Epidermal melanocyte (primary cell): ENCODE measurements at regions not wholly inside any gene's neighbourhood (a gene's known extent, or its start where the extent isn't known, plus 50 kb on each side); places are given as distances from the start of the nearest gene placed in this dataset.

Experiments used
- DNase-seq: peaks from one replicate; pipeline ENCODE4 v3.0.0; 2011; ENCODE audit warnings: low spot score; ENCODE audit not compliant: insufficient read length

GRCh38 chr12:30874455-30875321, 51.9 kb upstream of the TSPAN11 start:
- no peak for DNase-seq

DNA sequence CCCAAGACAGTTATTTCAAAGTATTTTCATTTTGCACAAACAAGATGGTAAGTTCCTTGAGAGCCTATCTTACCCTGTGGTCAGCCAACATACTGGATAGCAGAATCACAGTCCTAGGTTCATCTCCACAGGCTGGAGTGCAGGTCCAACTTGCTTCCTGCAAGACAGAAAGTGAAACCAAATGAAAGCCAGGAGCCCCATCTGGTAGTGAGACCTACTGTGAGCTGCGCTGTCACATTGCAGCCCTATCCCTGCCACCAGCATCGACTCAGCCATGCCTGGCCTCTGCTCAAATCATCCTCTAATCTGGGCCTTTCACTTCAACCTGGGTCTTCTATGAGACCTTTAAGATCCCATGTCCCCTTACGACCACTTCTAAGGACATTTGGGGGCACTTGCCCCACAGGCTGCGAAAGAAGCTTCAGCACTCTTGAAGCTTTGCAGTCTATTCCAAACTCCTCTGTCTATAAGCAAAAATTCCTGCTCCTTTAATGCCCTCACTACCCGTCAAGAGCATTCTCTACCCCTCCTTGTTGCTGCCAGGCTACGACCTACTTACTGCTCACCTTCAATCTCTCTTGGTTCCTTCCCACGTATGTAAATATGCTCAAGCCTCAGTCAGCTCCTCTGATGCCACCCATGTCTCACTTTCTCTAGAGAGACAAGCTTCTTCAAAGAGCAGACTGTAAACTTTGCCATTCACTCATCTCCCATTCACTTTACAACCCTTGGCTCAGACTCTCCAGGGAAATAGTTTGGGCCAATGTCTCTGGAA, 55.9 kb upstream of the TSPAN11 start:
- no peak for DNase-seq

GRCh38 chr12:30867415-30867814, 59.1 kb upstream of the TSPAN11 start:
- no peak for DNase-seq

DNA sequence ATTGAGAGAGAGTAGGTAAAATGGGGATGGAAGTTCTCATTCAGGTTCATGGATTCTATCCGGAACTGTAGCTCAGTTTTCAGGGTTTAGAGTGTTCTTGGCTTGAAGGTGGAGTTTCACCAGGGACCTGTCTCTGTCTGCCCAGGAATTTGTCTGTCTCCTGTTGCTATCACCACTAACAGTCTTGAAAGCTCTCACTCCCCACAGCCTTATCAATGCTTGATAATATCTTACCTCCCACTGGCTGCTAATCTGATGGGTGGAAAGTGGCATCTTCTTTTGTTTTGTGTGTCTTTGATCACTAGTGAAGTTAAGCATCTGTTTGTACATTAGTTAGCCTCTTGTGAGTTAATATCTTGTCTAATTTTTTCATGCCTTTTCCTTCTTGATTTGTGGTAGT, 60.3 kb upstream of the TSPAN11 start:
- DNase-seq, result no peak

- DNase-seq, result no peak
These were observed 62.7 kb upstream of the TSPAN11 start for GRCh38 chr12:30863839-30864238.

- DNase-seq, result no peak
These were observed 64.1 kb upstream of the TSPAN11 start for GRCh38 chr12:30862486-30862885.

DNA sequence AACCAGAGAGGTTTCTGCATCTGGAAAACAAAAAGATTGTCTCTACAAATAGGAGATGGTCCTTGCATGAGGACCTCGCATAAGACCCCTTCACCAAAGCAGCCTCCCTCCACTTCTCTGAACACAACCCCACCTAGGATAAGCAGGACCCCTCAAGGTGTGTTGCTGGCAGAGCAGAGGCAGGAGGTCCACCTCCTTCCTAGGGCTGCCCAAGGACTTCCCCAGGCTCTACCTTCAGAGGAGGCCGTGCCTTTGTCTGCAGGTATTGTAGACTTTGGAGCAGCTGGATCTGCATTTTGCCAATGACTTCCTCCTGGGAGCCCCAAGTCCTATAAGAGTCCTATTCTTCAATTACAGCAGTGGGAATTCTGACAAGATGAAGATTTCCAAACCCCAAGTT, 67.3 kb upstream of the TSPAN11 start:
- DNase-seq, result no peak

DNA sequence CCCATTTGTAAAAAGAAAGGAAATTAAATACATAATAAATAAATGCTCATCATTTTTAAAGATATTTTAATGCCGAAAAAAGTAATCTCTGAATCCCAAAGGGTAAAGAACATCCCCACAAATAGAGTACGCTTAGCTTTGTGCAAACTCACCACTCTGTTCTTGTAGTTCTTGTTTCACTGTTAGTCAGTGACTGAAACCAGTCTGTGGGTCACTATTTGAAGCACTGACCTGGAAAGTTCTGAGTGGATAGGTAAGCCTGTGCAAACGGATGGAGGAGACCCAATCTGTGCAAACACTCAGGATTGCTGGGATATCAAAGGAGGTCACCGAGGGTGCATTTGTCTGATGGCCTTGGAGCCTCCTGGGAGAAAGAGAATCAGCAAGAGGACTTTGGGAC, 68.1 kb upstream of the TSPAN11 start:
- no peak for DNase-seq

GRCh38 chr12:30853561-30854133, 72.9 kb upstream of the TSPAN11 start:
- no peak for DNase-seq

DNA sequence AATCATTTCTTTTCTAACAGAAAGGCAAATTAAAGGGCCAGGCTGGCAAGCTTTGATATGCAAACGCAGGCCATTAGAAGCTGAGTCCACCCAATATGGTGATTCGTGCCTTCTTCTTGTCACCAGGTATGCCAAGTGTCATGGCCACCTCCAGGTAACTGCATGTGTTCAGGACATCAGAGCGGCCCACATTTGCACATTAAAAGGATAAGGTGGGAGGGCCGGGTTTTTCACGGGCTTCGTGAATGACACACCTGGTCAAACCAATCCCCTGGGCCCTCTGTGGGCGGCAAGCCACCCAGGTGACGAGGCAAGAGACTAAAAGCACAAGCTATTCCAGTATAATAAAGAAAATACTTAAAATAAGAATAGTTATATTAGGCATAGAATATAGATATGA, 75.9 kb upstream of the TSPAN11 start:
- no peak for DNase-seq

- no peak for DNase-seq
These were observed 79.3 kb upstream of the TSPAN11 start for GRCh38 chr12:30847259-30847658.

- no peak for DNase-seq
These were observed 79.8 kb upstream of the TSPAN11 start for GRCh38 chr12:30846776-30847175.

GRCh38 chr12:30845676-30846075, 80.9 kb upstream of the TSPAN11 start:
- no peak for DNase-seq

DNA sequence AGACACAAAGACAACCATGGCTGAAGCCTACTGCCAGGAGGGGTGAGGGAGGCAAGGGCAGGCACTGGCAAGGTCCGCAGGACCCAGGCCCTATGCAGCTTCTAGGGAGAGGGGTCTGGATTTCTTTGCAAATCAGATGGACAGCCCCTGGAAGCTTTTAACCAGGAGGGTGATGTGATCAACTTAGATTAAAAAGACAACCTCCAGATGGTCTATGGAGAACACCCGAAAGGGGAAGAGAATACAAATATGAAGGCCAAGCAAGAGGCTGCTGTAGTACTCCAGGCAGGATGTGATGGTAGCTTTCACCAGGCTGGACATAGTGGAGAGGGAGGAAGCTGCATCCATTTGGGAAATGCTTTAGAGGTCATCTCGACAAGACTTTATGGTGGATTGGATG, 83.3 kb upstream of the TSPAN11 start:
- DNase-seq, result no peak

- DNase-seq, result no peak
These were observed 85.8 kb upstream of the TSPAN11 start for GRCh38 chr12:30840715-30841114.

DNA sequence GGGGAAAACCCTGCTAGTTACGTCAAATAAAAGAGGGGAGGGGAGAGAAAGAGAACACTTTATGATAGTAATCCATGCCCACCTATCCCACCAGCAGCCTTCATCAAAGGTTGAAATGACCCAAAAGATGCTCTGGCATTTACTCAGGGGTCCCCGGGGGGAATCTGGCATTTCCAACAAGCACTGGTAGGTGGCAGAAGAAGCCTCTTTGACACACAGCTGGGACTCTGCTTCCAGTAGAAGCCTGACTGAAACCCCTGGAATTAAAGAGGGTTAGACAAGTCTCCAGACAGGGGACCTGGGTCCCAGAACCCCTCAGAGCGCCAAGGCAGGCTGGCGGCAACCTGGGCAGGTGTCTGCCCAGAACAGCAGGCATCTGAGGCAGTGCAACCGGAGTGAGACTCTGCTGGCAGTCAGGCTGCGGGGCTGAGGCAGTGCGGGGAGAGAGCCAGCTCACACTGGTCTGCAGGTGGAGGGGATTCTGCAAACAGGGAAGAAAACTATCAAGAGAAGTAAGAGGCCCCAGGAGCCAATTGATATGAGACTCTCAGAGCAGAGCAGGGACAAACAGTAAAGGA, 85.0 kb upstream of the CAPRIN2 start:
- no peak for DNase-seq

DNA sequence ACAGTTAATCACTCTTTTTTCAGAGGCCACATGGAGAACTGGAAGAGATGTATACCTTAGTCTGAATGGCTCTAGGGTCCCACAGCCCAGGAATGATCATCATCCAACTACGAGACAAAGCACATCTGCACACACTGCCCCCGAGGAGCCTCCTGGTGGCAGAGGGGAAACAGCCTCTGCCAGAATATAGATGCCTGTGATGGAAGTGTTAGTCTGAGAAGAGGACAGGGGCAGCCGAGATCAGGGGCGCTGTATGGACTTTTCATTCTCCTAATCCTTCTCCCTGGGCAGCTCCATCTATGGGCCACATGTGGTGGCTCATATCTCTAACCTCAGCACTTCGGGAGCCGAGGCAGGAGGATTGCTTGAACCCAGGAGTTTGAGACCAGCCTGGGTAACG, 82.8 kb upstream of the CAPRIN2 start:
- DNase-seq, result no peak

DNA sequence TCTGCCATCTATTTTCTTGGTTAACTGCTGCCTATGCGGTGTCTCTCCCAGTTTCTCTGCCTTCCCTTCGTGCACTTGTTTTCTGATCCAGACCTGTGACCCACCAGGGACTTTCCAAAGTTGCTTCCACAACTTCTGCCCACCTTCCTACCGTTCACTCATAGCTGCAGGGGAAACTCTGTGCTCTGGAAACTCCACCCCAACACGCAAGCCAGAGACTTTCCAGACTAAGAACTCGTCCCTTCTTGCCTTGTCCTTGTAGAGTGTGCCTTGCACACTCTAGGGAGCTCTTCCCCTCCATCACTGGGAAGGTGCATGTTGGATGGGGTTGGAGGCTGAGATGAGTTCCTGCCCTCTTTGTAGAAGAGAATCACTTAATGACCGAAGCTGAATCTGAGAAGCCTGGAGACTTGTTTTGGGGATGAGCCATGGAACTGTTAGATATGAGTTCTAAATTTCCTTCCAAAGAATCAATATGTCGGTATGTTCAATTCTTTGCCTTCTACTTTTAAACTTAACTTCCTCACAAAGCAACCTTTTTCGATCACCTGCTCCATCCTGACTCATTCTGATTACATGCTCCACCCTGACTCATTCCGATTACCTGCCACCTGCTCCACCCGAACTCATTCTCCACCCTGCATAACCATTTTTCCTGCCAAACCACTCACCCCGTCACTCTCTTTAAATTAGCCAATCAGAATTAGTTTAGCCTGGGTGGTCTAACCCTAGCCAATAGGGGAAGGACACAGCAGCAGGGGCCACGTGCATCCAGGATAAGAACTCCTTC, 82.1 kb upstream of the CAPRIN2 start:
- no peak for DNase-seq

DNA sequence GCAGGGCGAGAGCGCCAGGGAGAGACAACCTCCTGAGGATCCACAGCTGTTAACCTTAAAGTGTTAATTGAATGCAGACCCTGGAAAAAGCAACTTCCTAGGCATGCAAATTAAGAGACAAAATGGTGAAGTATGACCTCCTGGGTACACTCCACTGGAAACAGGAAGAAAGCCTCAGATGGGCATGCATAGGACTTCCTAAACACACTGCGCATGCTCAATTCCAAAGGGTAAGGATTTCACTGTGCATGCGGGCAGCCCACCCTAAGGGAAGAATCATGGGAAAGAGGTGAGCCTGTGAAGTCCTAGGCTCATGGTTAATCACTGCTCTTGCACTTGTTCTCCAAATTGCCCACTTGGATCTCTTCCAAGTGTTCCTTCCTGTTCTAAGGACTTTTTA, 80.5 kb upstream of the CAPRIN2 start:
- DNase-seq, result no peak

DNA sequence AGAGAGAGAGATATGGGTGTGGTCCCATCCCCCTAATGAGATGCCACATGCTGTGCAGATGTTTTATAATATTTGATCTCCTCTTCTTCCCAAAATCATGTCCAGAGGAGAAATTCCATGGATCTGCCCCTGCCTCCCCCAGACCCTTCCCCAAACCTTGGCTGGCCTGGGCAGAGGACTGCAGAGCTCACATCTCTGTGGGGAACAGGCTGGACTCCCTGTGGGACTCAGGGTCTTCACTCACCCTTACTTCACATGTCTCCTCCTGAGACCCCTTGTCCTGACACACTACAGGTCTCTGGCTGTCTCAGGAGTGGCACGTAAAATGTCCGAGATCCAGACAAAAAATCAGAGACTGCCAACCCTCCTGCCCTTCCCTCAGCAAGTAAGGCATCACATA, 76.0 kb upstream of the CAPRIN2 start:
- DNase-seq, result no peak

DNA sequence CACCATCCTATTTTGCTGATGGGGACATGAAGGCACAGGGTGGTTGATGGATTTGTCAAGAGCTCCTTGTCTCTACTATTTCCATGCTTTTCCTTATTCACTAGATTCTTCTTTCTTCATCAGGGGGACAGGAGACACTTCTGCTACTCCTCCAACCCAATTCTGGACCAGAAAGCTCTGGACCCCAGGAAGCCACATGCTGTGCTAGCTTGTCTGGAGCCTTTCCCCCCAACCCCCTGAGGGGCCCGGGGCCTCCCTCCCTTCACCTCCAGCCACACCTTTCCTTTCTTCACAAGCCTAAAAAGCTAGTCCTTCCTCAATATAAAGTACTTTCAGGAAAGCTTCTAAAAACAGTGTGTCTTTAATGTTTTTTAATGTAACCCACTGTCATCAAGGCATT, 75.1 kb upstream of the CAPRIN2 start:
- no peak for DNase-seq
